HUES48 (cell line): ENCODE measurements at regions not wholly inside any gene's neighbourhood (a gene's known extent, or its start where the extent isn't known, plus 50 kb on each side); places are given as distances from the start of the nearest gene placed in this dataset.

Experiments used
- H3K27ac ChIP-seq: one replicate; pipeline ENCODE4 v1.7.0; 2013; ENCODE audit warnings: low read depth, low read length, inconsistent platforms
- H3K27me3 ChIP-seq: 2 replicates; pipeline ENCODE4 v1.6.1; 2013; ENCODE audit warnings: mild to moderate bottlenecking, low read length; ENCODE audit not compliant: control insufficient read depth, insufficient read depth
- H3K36me3 ChIP-seq: 2 replicates; pipeline ENCODE4 v1.6.1; 2013; ENCODE audit warnings: low read length; ENCODE audit not compliant: control insufficient read depth, insufficient read depth
- H3K4me1 ChIP-seq: 2 replicates; pipeline ENCODE4 v1.6.1; 2013; ENCODE audit warnings: mild to moderate bottlenecking, low read length; ENCODE audit not compliant: control insufficient read depth, insufficient read depth
- H3K4me3 ChIP-seq: 2 replicates; pipeline ENCODE4 v1.5.1; 2013; ENCODE audit warnings: mild to moderate bottlenecking, low read depth, low read length
- H3K9ac ChIP-seq: 2 replicates; pipeline ENCODE4 v1.6.1; 2013; ENCODE audit warnings: mild to moderate bottlenecking, low read depth, low read length, moderate library complexity
- H3K9me3 ChIP-seq: 2 replicates; pipeline ENCODE4 v1.6.1; 2013; ENCODE audit warnings: low read length; ENCODE audit not compliant: control insufficient read depth, insufficient read depth

DNA sequence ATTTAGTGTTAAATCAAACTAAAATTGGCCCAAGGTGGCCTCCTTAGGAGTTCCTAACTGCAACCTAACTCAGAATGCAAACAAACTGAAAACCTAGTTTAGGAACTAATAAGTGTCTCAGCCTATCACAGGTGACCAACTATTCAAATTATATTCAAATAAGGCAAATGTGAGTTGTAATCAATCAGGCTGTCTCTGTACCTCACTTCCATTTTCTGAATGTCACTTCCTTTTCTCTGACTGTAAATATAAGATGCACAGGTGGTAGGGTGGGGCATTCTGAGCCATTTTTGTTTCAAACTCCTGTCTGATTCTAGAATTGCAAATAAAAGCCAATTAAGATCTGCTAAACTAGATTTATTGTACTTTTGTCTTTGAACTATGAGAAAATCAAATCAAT lies 401.5 kb downstream of the PPP3CA start:
- Histone ChIP-seq H3K9ac (no peak overlapping the region), H3K9me3 (peaks cover 4% of the 10 kb centered on the region; the same call in 1 of the 2 replicates), H3K27me3 (no peaks in the 10 kb centered on the region), H3K4me1 (peaks cover 6% of the 10 kb centered on the region; the same call in 1 of the 2 replicates), H3K27ac (no peak overlapping the region), H3K36me3 (no peaks in the 10 kb centered on the region), H3K4me3 (no peak overlapping the region)

GRCh38 chr4:100938698-100939097 lies 408.6 kb downstream of the PPP3CA start:
- Histone ChIP-seq H3K27ac (no peak overlapping the region), H3K4me1 (no peaks in the 10 kb centered on the region), H3K9ac (no peak overlapping the region), H3K36me3 (no peaks in the 10 kb centered on the region), H3K9me3 (peaks cover 4% of the 10 kb centered on the region; the same call in 1 of the 2 replicates), H3K27me3 (no peaks in the 10 kb centered on the region), H3K4me3 (no peak overlapping the region)

- no peaks in the 10 kb centered on the region for H3K4me1 ChIP-seq
- no peak overlapping the region for H3K27ac ChIP-seq
- no peaks in the 10 kb centered on the region for H3K9me3 ChIP-seq
- H3K36me3 ChIP-seq = no peaks in the 10 kb centered on the region
- no peak overlapping the region for H3K9ac ChIP-seq
- no peaks in the 10 kb centered on the region for H3K27me3 ChIP-seq
- H3K4me3 ChIP-seq = no peak overlapping the region
Measured at GRCh38 chr4:100936661-100937375, 410.5 kb downstream of the PPP3CA start.

- no peak overlapping the region for H3K9ac ChIP-seq
- no peak overlapping the region for H3K4me3 ChIP-seq
- H3K4me1 ChIP-seq = no peaks in the 10 kb centered on the region
- no peaks in the 10 kb centered on the region for H3K36me3 ChIP-seq
- H3K9me3 ChIP-seq = no peaks in the 10 kb centered on the region
- H3K27ac ChIP-seq = no peak overlapping the region
- H3K27me3 ChIP-seq = no peaks in the 10 kb centered on the region
Measured at GRCh38 chr4:100935090-100935489, 412.2 kb downstream of the PPP3CA start.

- Histone ChIP-seq H3K9ac (no peak overlapping the region), H3K4me3 (no peak overlapping the region)
Measured at GRCh38 chr4:100933628-100934027, 413.7 kb downstream of the PPP3CA start.

GRCh38 chr4:100929758-100930157 lies 411.9 kb upstream of the EMCN start:
- no peaks in the 10 kb centered on the region for H3K27me3 ChIP-seq
- no peak overlapping the region for H3K4me3 ChIP-seq
- H3K4me1 ChIP-seq = peaks cover 6% of the 10 kb centered on the region; the same call in 1 of the 2 replicates
- H3K27ac ChIP-seq = no peak overlapping the region
- H3K9ac ChIP-seq = no peak overlapping the region
- H3K9me3 ChIP-seq = no peaks in the 10 kb centered on the region
- H3K36me3 ChIP-seq = no peaks in the 10 kb centered on the region

More at GRCh38 chr4:100933628-100934027, 413.7 kb downstream of the PPP3CA start:
- Histone ChIP-seq H3K27me3 (no peaks in the 10 kb centered on the region), H3K4me1 (peaks cover 6% of the 10 kb centered on the region; the same call in 1 of the 2 replicates), H3K27ac (no peak overlapping the region), H3K36me3 (no peaks in the 10 kb centered on the region), H3K9me3 (no peaks in the 10 kb centered on the region)

DNA sequence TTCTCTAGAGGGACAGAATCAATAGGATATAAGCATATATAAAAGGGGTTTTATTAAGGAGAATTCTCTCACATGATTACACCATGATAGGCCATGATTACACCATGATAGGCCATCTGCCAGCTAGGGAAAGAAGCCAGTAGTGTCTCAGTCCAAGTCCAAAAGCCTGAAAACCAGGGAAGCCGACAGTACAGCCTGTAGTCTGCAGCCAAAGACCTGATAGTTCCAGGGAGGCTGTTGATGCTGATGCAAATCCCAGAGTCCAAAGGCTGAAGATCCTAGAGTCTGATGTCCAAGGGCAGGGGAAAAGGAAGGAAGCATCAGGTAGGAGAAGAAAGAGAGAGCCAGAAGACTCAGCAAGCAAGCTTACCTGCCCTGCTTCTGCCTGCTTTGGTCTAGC lies 411.3 kb upstream of the EMCN start:
- no peak overlapping the region for H3K4me3 ChIP-seq
- no peak overlapping the region for H3K9ac ChIP-seq
- no peaks in the 10 kb centered on the region for H3K27me3 ChIP-seq
- H3K36me3 ChIP-seq = no peaks in the 10 kb centered on the region
- H3K27ac ChIP-seq = no peak overlapping the region
- H3K4me1 ChIP-seq = peaks cover 6% of the 10 kb centered on the region; the same call in 1 of the 2 replicates
- no peaks in the 10 kb centered on the region for H3K9me3 ChIP-seq

GRCh38 chr4:100926039-100926717 lies 408.4 kb upstream of the EMCN start:
- Histone ChIP-seq H3K4me1 (peaks cover 6% of the 10 kb centered on the region; the same call in 1 of the 2 replicates), H3K36me3 (no peaks in the 10 kb centered on the region), H3K27ac (no peak overlapping the region), H3K9me3 (no peaks in the 10 kb centered on the region), H3K27me3 (no peaks in the 10 kb centered on the region), H3K9ac (no peak overlapping the region), H3K4me3 (no peak overlapping the region)

DNA sequence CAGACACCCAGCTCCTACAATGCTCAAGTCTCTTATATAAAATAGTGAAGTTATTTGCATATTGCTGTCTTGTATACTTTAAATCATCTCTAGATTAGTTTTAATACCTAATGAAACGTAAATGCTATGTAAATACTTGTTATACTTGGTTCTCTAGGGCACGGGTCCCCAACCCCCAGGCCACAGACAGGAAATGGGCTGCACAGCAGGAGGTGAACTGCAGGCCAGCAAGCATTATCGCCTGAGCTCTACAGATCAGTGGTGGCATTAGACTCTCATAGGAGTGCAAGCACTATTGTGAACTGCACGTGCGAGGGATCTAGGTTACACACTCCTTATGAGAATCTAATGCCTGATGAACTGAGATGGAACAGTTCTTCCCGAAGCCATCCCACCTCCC lies 395.9 kb upstream of the EMCN start:
- peaks cover 14% of the 10 kb centered on the region for H3K9me3 ChIP-seq
- no peaks in the 10 kb centered on the region for H3K36me3 ChIP-seq
- no peak overlapping the region for H3K27ac ChIP-seq
- no peak overlapping the region for H3K9ac ChIP-seq
- no peaks in the 10 kb centered on the region for H3K27me3 ChIP-seq
- H3K4me3 ChIP-seq = no peak overlapping the region
- H3K4me1 ChIP-seq = peaks cover 12% of the 10 kb centered on the region

GRCh38 chr4:100908540-100908939 lies 390.7 kb upstream of the EMCN start:
- no peaks in the 10 kb centered on the region for H3K36me3 ChIP-seq
- H3K4me3 ChIP-seq = no peak overlapping the region
- no peak overlapping the region for H3K9ac ChIP-seq
- no peaks in the 10 kb centered on the region for H3K9me3 ChIP-seq
- H3K27me3 ChIP-seq = no peaks in the 10 kb centered on the region
- no peak overlapping the region for H3K27ac ChIP-seq
- H3K4me1 ChIP-seq = peaks cover 4% of the 10 kb centered on the region
